Thyroid gland (tissue), 4 donors: ENCODE measurements at regions not wholly inside any gene's neighbourhood (a gene's known extent, or its start where the extent isn't known, plus 50 kb on each side); places are given as distances from the start of the nearest gene placed in this dataset.

Experiments used
- DNase-seq, 2 donors: peaks; one replicate each; pipeline ENCODE4 v3.0.0-alpha.2; 2019
- H3K27ac ChIP-seq, 3 donors: fragments of 200-600 bp; sonication (generic); 1 replicate in 2 of 3; 2 replicates in 1 of 3; pipeline ENCODE4 v1.5.1; 2016 to 2019; ENCODE audit warnings: mild to moderate bottlenecking in 1 of 3, moderate library complexity in 1 of 3
- H3K27me3 ChIP-seq: fragments of 200-600 bp; sonication (generic); one replicate; pipeline ENCODE4 v1.5.1; 2019
- H3K36me3 ChIP-seq, 2 donors: fragments of 200-600 bp; sonication (generic); one replicate each; pipeline ENCODE4 v1.5.1; 2016 to 2019
- H3K4me1 ChIP-seq, 2 donors: fragments of 200-600 bp; sonication (generic); one replicate each; pipeline ENCODE4 v1.5.1; 2017 to 2019
- H3K4me3 ChIP-seq, 3 donors: fragments of 200-600 bp; sonication (generic); replicated peaks in 1 of 3; 1 replicate in 2 of 3; 2 replicates in 1 of 3; pipeline ENCODE4 v1.5.1; 2016; ENCODE audit warnings: mild to moderate bottlenecking in 1 of 3
- H3K9me3 ChIP-seq: fragments of 200-600 bp; sonication (generic); one replicate; pipeline ENCODE4 v1.5.1; 2017
- POLR2A ChIP-seq, 2 donors: fragments of 450-650 bp; IDR thresholded peaks; one replicate each; pipeline ENCODE4 v1.6.1; 2017; ENCODE audit warnings: antibody characterized with exemption in 2 of 2, mild to moderate bottlenecking in 2 of 2, moderate library complexity in 1 of 2
- WGBS, 2 donors: methylation state at CpG; one replicate each; pipeline ENCODE4 v1.1.5; 2017; 5-methylcytosine and 5-hydroxymethylcytosine counted together
- intact Hi-C: fragments of 100-400 bp; cut with DNase I; formaldehyde crosslinking; loops from one replicate; pipeline ENCODE4 v1.15.1; 2023
- TF ChIP-seq, protein P1 (sequence below), 6 experiments: fragments of 200-600 bp in 3 of 6; fragments of 450-650 bp in 3 of 6; sonication (generic) in 3 of 6; IDR thresholded peaks; one replicate each; pipeline ENCODE4 v1.5.1; 2016 to 2019; ENCODE audit warnings: antibody characterized with exemption in 6 of 6, mild to moderate bottlenecking in 2 of 6, inconsistent platforms in 1 of 6, moderate library complexity in 1 of 6

DNA sequence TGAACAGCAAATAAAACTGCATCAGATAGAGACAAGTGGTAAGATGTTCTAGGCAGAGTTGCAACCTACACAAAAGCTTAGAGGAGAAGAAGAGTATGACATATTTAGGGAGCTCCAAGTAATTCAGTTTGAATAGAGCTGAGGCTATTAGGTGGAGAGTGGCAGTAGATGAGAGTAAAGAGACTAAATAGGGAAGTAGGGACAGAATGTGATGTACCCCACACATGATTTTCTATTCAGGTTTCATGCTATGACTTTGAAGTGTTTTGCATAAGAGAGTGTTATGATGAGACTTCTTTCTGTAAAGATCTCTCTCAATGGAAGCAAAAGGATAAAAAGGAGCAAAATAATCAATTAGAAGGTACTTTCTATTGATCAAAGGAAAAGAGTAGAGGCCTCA is 206.8 kb upstream of the ERBB4 start:
- Histone ChIP-seq H3K36me3 (no peaks in the 10 kb centered on the region), H3K4me1 (no peaks in the 10 kb centered on the region), H3K4me3 (no peak overlapping the region), H3K27ac (no peak overlapping the region), H3K27me3 (no peaks in the 10 kb centered on the region), H3K9me3 (no peaks in the 10 kb centered on the region)
- TF ChIP-seq, protein P1, sequence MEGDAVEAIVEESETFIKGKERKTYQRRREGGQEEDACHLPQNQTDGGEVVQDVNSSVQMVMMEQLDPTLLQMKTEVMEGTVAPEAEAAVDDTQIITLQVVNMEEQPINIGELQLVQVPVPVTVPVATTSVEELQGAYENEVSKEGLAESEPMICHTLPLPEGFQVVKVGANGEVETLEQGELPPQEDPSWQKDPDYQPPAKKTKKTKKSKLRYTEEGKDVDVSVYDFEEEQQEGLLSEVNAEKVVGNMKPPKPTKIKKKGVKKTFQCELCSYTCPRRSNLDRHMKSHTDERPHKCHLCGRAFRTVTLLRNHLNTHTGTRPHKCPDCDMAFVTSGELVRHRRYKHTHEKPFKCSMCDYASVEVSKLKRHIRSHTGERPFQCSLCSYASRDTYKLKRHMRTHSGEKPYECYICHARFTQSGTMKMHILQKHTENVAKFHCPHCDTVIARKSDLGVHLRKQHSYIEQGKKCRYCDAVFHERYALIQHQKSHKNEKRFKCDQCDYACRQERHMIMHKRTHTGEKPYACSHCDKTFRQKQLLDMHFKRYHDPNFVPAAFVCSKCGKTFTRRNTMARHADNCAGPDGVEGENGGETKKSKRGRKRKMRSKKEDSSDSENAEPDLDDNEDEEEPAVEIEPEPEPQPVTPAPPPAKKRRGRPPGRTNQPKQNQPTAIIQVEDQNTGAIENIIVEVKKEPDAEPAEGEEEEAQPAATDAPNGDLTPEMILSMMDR (IDR thresholded peaks at IDR 0.05), result no peak
- TF ChIP-seq POLR2A (IDR thresholded peaks at IDR 0.05), result no peak
- no peak for DNase-seq
- intact Hi-C loops, result no loop called here

DNA sequence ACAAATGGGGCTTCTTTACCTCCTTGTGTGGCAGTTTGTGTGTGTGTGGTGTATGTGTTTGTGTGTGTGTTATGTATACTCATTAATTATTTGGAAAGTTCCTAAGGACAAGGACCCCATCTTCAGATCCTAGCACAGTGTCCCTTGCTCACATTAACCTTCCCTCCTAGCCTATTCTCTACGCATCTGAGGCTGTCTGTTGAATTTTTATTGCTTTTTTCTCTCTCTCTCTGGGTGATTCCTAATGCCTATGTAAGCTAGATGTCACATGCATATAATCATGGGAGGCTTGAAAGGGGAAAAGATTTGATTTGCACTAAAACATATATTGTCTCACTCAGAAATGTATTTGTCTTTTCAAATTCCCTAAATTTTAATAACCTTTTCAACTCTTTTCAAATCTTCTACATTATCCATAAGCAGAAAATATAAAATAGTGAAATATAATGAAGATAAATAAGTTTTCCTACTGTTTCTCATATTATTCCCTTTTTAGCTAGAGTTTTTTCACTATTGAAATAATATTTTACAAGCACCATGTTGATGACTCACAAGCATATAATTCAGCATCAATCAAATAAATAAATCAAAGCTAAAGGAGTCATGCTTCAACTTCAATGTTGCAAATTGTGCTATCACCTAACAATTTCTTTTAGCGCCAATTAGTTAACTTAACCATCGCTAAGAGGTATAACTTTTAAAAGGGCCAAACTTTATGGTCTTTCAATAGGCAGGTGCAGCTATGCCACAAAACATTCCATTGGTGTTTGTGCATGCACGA is 199.0 kb upstream of the ERBB4 start:
- no peak for DNase-seq
- H3K27me3 ChIP-seq, result no peaks in the 10 kb centered on the region
- intact Hi-C loops, result no loop called here
- 82 to 92% methylated on average over 4 of the region's 4 CpGs for WGBS, 2 donors
- H3K36me3 ChIP-seq, result no peaks in the 10 kb centered on the region
- H3K27ac ChIP-seq, result no peak overlapping the region
- no peaks in the 10 kb centered on the region for H3K9me3 ChIP-seq
- peaks cover 13 to 23% of the 10 kb centered on the region in 2 donors for H3K4me1 ChIP-seq
- TF ChIP-seq, protein P1 (IDR thresholded peaks at IDR 0.05), result no peak
- no peak for TF ChIP-seq POLR2A (IDR thresholded peaks at IDR 0.05)
- no peak overlapping the region for H3K4me3 ChIP-seq

GRCh38 chr2:212736385-212736726 is 197.8 kb upstream of the ERBB4 start:
- DNase-seq, result peak in 1 of 2 donors; percentile 12
- Histone ChIP-seq H3K27me3 (no peaks in the 10 kb centered on the region), H3K36me3 (no peaks in the 10 kb centered on the region), H3K4me3 (no peak overlapping the region), H3K4me1 (peaks cover 23 to 25% of the 10 kb centered on the region in 2 donors), H3K27ac (peak overlapping the region in 2 of 3 donors; percentile 42 to 62), H3K9me3 (no peaks in the 10 kb centered on the region)
- TF ChIP-seq, protein P1 (IDR thresholded peaks at IDR 0.05), result no peak
- TF ChIP-seq POLR2A (IDR thresholded peaks at IDR 0.05), result no peak
- intact Hi-C loops, result no loop called here
- WGBS, 2 donors, result 48 to 49% methylated on average over 1 of the region's 1 CpG

- TF ChIP-seq POLR2A (IDR thresholded peaks at IDR 0.05), result no peak
- TF ChIP-seq, protein P1 (IDR thresholded peaks at IDR 0.05), result no peak
- 62 to 74% methylated on average over 4 of the region's 4 CpGs for WGBS, 2 donors
- H3K27ac ChIP-seq, result peak overlapping the region; percentile 27 to 63 (median 53)
- no peak for DNase-seq
- no peaks in the 10 kb centered on the region for H3K9me3 ChIP-seq
- H3K4me1 ChIP-seq, result peaks cover 38 to 52% of the 10 kb centered on the region in 2 donors
- H3K27me3 ChIP-seq, result no peaks in the 10 kb centered on the region
- intact Hi-C loops, result no loop called here
- H3K4me3 ChIP-seq, result no peak overlapping the region
- H3K36me3 ChIP-seq, result no peaks in the 10 kb centered on the region
Measured at GRCh38 chr2:212733273-212733672, 194.7 kb upstream of the ERBB4 start.

GRCh38 chr2:212732860-212733259 is 194.3 kb upstream of the ERBB4 start:
- Histone ChIP-seq H3K36me3 (no peaks in the 10 kb centered on the region), H3K4me3 (no peak overlapping the region), H3K9me3 (no peaks in the 10 kb centered on the region), H3K27ac (peak overlapping the region; percentile 27 to 63 (median 53)), H3K27me3 (no peaks in the 10 kb centered on the region), H3K4me1 (peaks cover 42 to 55% of the 10 kb centered on the region in 2 donors)
- DNase-seq, result no peak
- intact Hi-C loops, result no loop called here
- TF ChIP-seq POLR2A (IDR thresholded peaks at IDR 0.05), result no peak
- TF ChIP-seq, protein P1 (IDR thresholded peaks at IDR 0.05), result no peak
- WGBS, 2 donors, result 54 to 68% methylated on average over 3 of the region's 3 CpGs
